A549 (cell line): ENCODE measurements at regions not wholly inside any gene's neighbourhood (a gene's known extent, or its start where the extent isn't known, plus 50 kb on each side); places are given as distances from the start of the nearest gene placed in this dataset.

Source experiments
- ATAC-seq, 2 experiments: fragments of 200-7000 bp in 1 of 2; fragments of >200 bp in 1 of 2; cut with Nextera tagmentation in 1 of 2; cut with Tn5 transposase in 1 of 2; 3 replicates each; pipeline versions ENCODE4 v1.8.0 to v1.9.1; 2018 to 2020; ENCODE audit warnings: mild to moderate bottlenecking in 1 of 2, moderate library complexity in 1 of 2
- CTCF ChIA-PET: fragments of 300-600 bp; sonication (Branson Sonifier 250); formaldehyde crosslinking; extraction: SDS; loops from one replicate; lab custom pipeline; 2021; ENCODE audit warnings: antibody characterized with exemption, inconsistent platforms; lab: Yijun Ruan, JAX
- POLR2A ChIA-PET: fragments of 350-600 bp; formaldehyde crosslinking; extraction: SDS; loops from one replicate; lab custom pipeline; 2021; ENCODE audit warnings: antibody characterized with exemption, inconsistent platforms; lab: Yijun Ruan, JAX
- DNase-seq, 2 experiments: peaks; one replicate each; pipeline versions ENCODE4 v3.0.0 to v3.0.0-alpha.2; 2011 to 2016; ENCODE audit warnings: low read depth in 1 of 2, low spot score in 1 of 2
- FAIRE-seq: peaks from 2 replicates; lab custom pipeline; 2011; peaks lifted over from hg19 to GRCh38; lab: Jason Lieb, UNC
- H3K27ac ChIP-seq, 2 experiments: fragments of >200 bp; sonication (Bioruptor Twin); formaldehyde crosslinking; 3 replicates each; pipeline ENCODE4 v1.5.1; 2016 to 2017
- H3K4me1 ChIP-seq: fragments of >200 bp; sonication (Bioruptor Twin); formaldehyde crosslinking; 3 replicates; pipeline ENCODE4 v1.6.1; 2016
- H3K4me2 ChIP-seq: fragments of >200 bp; sonication (Bioruptor Twin); formaldehyde crosslinking; 3 replicates; pipeline ENCODE4 v1.6.1; 2016
- H3K4me3 ChIP-seq: fragments of >200 bp; sonication (Bioruptor Twin); formaldehyde crosslinking; 3 replicates; pipeline ENCODE4 v1.5.1; 2016
- H3K9me3 ChIP-seq: fragments of >200 bp; sonication (Bioruptor Twin); formaldehyde crosslinking; 3 replicates; pipeline ENCODE4 v1.6.1; 2016
- CTCF ChIP-seq: fragments of >200 bp; sonication (Bioruptor Twin); formaldehyde crosslinking; IDR thresholded peaks from 3 replicates; pipeline ENCODE4 v1.5.1; 2016
- EHF ChIP-seq: fragments of 250-450 bp; sonication (Bioruptor Pico); IDR thresholded peaks from 2 replicates; pipeline ENCODE4 v1.5.0; 2020; ENCODE audit warnings: mild to moderate bottlenecking
- EHMT2 ChIP-seq: fragments of 200-600 bp; sonication (generic); IDR thresholded peaks from 2 replicates; pipeline ENCODE4 v1.6.1; 2016; ENCODE audit warnings: antibody characterized with exemption, low read depth, mild to moderate bottlenecking, moderate library complexity
- ELK1 ChIP-seq: fragments of 150-350 bp; IDR thresholded peaks from 2 replicates; pipeline ENCODE4 v1.6.1; 2014; ENCODE audit warnings: low read depth, mild to moderate bottlenecking, low read length
- ESRRA ChIP-seq: fragments of 150-350 bp; IDR thresholded peaks from 2 replicates; pipeline ENCODE4 v1.6.1; 2014; ENCODE audit warnings: mild to moderate bottlenecking, low read length, borderline replicate concordance
- FOSB ChIP-seq: fragments of 250-450 bp; sonication (Bioruptor Pico); IDR thresholded peaks from 2 replicates; pipeline ENCODE4 v1.5.0; 2020; ENCODE audit warnings: mild to moderate bottlenecking, moderate library complexity
- FOXS1 ChIP-seq: fragments of 250-450 bp; sonication (Bioruptor Pico); IDR thresholded peaks from 2 replicates; pipeline ENCODE4 v1.5.0; 2020; ENCODE audit warnings: mild to moderate bottlenecking, moderate library complexity
- HEYL ChIP-seq: fragments of 250-450 bp; sonication (Bioruptor Pico); IDR thresholded peaks from 2 replicates; pipeline ENCODE4 v1.8.0; 2021; ENCODE audit warnings: mild to moderate bottlenecking, moderate library complexity
- HMGXB4 ChIP-seq: fragments of 250-450 bp; sonication (Bioruptor Pico); IDR thresholded peaks from 2 replicates; pipeline ENCODE4 v1.5.0; 2021; ENCODE audit warnings: mild to moderate bottlenecking, moderate library complexity, borderline replicate concordance
- HOXA7 ChIP-seq: fragments of 250-450 bp; sonication (Bioruptor Pico); IDR thresholded peaks from 2 replicates; pipeline ENCODE4 v1.5.0; 2020; ENCODE audit warnings: mild to moderate bottlenecking, moderate library complexity
- HOXB13 ChIP-seq: fragments of 250-450 bp; sonication (Bioruptor Pico); IDR thresholded peaks from 2 replicates; pipeline ENCODE4 v1.5.0; 2020; ENCODE audit warnings: low read depth, mild to moderate bottlenecking, moderate library complexity
- HOXB5 ChIP-seq: fragments of 250-450 bp; sonication (Bioruptor Pico); IDR thresholded peaks from 2 replicates; pipeline ENCODE4 v1.5.0; 2020; ENCODE audit warnings: mild to moderate bottlenecking, moderate library complexity
- JUN ChIP-seq, 2 experiments: fragments of >200 bp; sonication (Bioruptor Twin); formaldehyde crosslinking; IDR thresholded peaks; 2 replicates in 1 of 2; 3 replicates in 1 of 2; pipeline ENCODE4 v1.6.1; 2016 to 2017
- KDM5A ChIP-seq: fragments of 200-600 bp; sonication (generic); IDR thresholded peaks from 2 replicates; pipeline ENCODE4 v1.6.1; 2016; ENCODE audit warnings: antibody characterized with exemption, mild to moderate bottlenecking
- MAFK ChIP-seq: fragments of 450-650 bp; IDR thresholded peaks from 2 replicates; pipeline ENCODE4 v1.6.1; 2014; ENCODE audit not compliant: partially characterized antibody
- NPAS2 ChIP-seq: fragments of 250-450 bp; sonication (Bioruptor Pico); IDR thresholded peaks from 2 replicates; pipeline ENCODE4 v1.8.0; 2022; ENCODE audit warnings: mild to moderate bottlenecking, moderate library complexity, borderline replicate concordance
- PHF8 ChIP-seq: fragments of 200-600 bp; sonication (generic); IDR thresholded peaks from 2 replicates; pipeline ENCODE4 v1.6.1; 2016; ENCODE audit warnings: low read depth, mild to moderate bottlenecking, antibody characterized with exemption, moderate library complexity, borderline replicate concordance
- POLR2A ChIP-seq: IDR thresholded peaks from 2 replicates; pipeline ENCODE4 v1.6.1; 2012; ENCODE audit warnings: mild to moderate bottlenecking, low read length
- RARB ChIP-seq: fragments of 250-450 bp; sonication (Bioruptor Pico); IDR thresholded peaks from 2 replicates; pipeline ENCODE4 v1.8.0; 2021; ENCODE audit warnings: mild to moderate bottlenecking, moderate library complexity
- RFX5 ChIP-seq: fragments of 450-650 bp; IDR thresholded peaks from 2 replicates; pipeline ENCODE4 v1.7.1; 2014; ENCODE audit warnings: antibody characterized with exemption, mild to moderate bottlenecking, moderate library complexity
- SMC3 ChIP-seq: fragments of >200 bp; sonication (Bioruptor Twin); formaldehyde crosslinking; IDR thresholded peaks from 3 replicates; pipeline ENCODE4 v1.6.1; 2018; ENCODE audit warnings: inconsistent platforms
- TFCP2L1 ChIP-seq: fragments of 250-450 bp; sonication (Bioruptor Pico); IDR thresholded peaks from 2 replicates; pipeline ENCODE4 v1.5.0; 2021; ENCODE audit warnings: mild to moderate bottlenecking
- ZC3H11A ChIP-seq: fragments of 450-650 bp; IDR thresholded peaks from 2 replicates; pipeline ENCODE4 v1.6.1; 2014; ENCODE audit warnings: antibody characterized with exemption, mild to moderate bottlenecking
- ZNF302 ChIP-seq: fragments of 250-450 bp; sonication (Bioruptor Pico); IDR thresholded peaks from 2 replicates; pipeline ENCODE4 v1.9.0; 2021; ENCODE audit warnings: inconsistent platforms, mild to moderate bottlenecking, moderate library complexity
- WGBS: methylation state at CpG from one replicate; pipeline ENCODE4 v1.1.6; 2017; ENCODE audit errors: missing lambda C conversion rate; 5-methylcytosine and 5-hydroxymethylcytosine counted together
- TF ChIP-seq, protein P1 (sequence below): fragments of >200 bp; sonication (Bioruptor Twin); formaldehyde crosslinking; IDR thresholded peaks from 2 replicates; pipeline ENCODE4 v1.6.1; 2016
- TF ChIP-seq, protein P2 (sequence below): IDR thresholded peaks from 2 replicates; pipeline ENCODE4 v1.6.1; 2012

- no peaks in the 10 kb centered on the region for H3K9me3 ChIP-seq
- no peak for FAIRE-seq
- DNase-seq, result no peak
- WGBS, result 76% methylated on average over 3 of the region's 3 CpGs
- H3K4me2 ChIP-seq, result no peak overlapping the region
- POLR2A ChIA-PET, result no interaction called here
- TF ChIP-seq SMC3 (no peak), RFX5 (no peak), POLR2A (no peak), MAFK (no peak), FOSB (CRISPR knock-in tag) (no peak), HOXB13 (CRISPR knock-in tag) (no peak), HMGXB4 (CRISPR knock-in tag) (no peak), RARB (CRISPR knock-in tag) (no peak), HOXA7 (CRISPR knock-in tag) (no peak), PHF8 (no peak), HOXB5 (no peak), JUN (IDR thresholded peaks at IDR 0.05) (no peak), FOXS1 (CRISPR knock-in tag) (no peak), TFCP2L1 (CRISPR knock-in tag) (no peak), EHMT2 (no peak), ZC3H11A (no peak), ZNF302 (CRISPR knock-in tag) (no peak), EHF (no peak), ESRRA (no peak)
- TF ChIP-seq, protein P1, sequence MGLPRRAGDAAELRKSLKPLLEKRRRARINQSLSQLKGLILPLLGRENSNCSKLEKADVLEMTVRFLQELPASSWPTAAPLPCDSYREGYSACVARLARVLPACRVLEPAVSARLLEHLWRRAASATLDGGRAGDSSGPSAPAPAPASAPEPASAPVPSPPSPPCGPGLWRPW, result no peak
- CTCF ChIA-PET, result interaction anchor here (0.9 to 1.4 kb wide), 2 partner anchors 10 to 68 kb away, joined by 3 to 5 read pairs; no protein-coding TSS in a partner anchor
- no peak overlapping the region for H3K4me3 ChIP-seq
- ATAC-seq, result no peak
- H3K4me1 ChIP-seq, result peaks cover 15% of the 10 kb centered on the region
- H3K27ac ChIP-seq, result no peak overlapping the region
Observed at GRCh38 chr5:142211918-142212317, 103.3 kb downstream of the NDFIP1 start.

- H3K4me3 ChIP-seq, result no peak overlapping the region
- CTCF ChIA-PET, result interaction anchor here (1.0 to 1.4 kb wide), 4 partner anchors 14 to 67 kb away, joined by 3 to 5 read pairs (median 4); no protein-coding TSS in a partner anchor
- no peak overlapping the region for H3K4me2 ChIP-seq
- peaks cover 6% of the 10 kb centered on the region for H3K4me1 ChIP-seq
- TF ChIP-seq NPAS2 (no peak), CTCF (no peak), EHF (no peak), HOXB13 (CRISPR knock-in tag) (no peak), HOXB5 (no peak), HEYL (CRISPR knock-in tag) (no peak), ELK1 (no peak), KDM5A (no peak)
- TF ChIP-seq, protein P2, sequence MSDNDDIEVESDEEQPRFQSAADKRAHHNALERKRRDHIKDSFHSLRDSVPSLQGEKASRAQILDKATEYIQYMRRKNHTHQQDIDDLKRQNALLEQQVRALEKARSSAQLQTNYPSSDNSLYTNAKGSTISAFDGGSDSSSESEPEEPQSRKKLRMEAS, result no peak
- TF ChIP-seq, all 56 proteins: peak for 0
- ATAC-seq, result no peak
- no peak for DNase-seq
- no peaks in the 10 kb centered on the region for H3K9me3 ChIP-seq
- 88% methylated on average over 7 of the region's 11 CpGs for WGBS
- no peak for FAIRE-seq
- POLR2A ChIA-PET, result no interaction called here
- no peak overlapping the region for H3K27ac ChIP-seq
Observed at GRCh38 chr5:142210864-142211412, 102.4 kb downstream of the NDFIP1 start.
